Fibroblast of villous mesenchyme (primary cell): ENCODE measurements at regions not wholly inside any gene's neighbourhood (a gene's known extent, or its start where the extent isn't known, plus 50 kb on each side); places are given as distances from the start of the nearest gene placed in this dataset.

Experiments used
- DNase-seq: peaks from one replicate; pipeline ENCODE4 v3.0.0-alpha.2; 2010; ENCODE audit warnings: low read depth
- H3K4me3 ChIP-seq: 2 replicates; pipeline ENCODE4 v1.5.1; 2011; ENCODE audit warnings: low read depth, mild to moderate bottlenecking, low read length
- TF ChIP-seq, protein P1 (sequence below): IDR thresholded peaks from 2 replicates; pipeline ENCODE4 v1.5.1; 2012; ENCODE audit warnings: low read depth, mild to moderate bottlenecking, low read length; ENCODE audit not compliant: insufficient read depth

DNA sequence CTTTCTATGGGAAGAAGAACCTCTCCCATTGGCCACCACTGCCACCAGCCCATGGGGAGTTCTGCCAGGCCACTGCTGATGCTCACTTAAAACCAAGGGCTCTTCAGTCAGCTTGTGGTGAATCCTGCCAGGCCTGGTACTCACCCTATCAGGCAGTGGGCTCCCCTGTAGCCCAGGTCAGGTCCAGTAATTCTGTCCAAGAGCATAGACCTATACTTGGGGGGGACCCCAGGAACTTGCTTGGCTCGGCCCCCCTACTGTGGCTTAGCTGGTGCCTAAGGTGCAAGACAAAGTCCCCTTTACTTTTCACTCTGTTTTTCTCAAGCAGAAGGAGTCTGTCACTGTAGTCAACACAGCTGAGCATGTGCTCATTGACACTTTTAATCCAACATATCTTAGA lies 1012.2 kb downstream of the PCDH19 start:
- no peak overlapping the region for H3K4me3 ChIP-seq
- TF ChIP-seq, protein P1, sequence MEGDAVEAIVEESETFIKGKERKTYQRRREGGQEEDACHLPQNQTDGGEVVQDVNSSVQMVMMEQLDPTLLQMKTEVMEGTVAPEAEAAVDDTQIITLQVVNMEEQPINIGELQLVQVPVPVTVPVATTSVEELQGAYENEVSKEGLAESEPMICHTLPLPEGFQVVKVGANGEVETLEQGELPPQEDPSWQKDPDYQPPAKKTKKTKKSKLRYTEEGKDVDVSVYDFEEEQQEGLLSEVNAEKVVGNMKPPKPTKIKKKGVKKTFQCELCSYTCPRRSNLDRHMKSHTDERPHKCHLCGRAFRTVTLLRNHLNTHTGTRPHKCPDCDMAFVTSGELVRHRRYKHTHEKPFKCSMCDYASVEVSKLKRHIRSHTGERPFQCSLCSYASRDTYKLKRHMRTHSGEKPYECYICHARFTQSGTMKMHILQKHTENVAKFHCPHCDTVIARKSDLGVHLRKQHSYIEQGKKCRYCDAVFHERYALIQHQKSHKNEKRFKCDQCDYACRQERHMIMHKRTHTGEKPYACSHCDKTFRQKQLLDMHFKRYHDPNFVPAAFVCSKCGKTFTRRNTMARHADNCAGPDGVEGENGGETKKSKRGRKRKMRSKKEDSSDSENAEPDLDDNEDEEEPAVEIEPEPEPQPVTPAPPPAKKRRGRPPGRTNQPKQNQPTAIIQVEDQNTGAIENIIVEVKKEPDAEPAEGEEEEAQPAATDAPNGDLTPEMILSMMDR: no peak
- no peak for DNase-seq

DNA sequence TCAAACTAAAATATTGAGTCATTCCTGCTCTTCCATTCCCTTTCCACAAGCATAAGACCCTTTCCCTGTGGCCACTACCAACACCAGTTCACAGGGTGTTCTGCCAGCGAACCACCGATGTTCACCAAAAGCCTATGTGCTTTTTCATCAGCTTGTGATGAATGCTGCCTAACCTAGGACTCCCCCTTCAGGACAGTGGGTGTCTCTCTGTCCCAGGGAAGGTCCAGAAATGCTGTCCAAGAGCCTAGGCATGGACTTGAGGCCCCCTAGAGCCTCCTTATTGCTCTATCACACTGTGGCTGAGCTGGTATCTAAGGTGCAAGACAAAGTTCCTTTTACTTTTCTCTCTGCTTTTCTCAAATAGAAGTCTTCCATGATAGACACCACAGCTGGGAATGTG lies 1015.6 kb downstream of the PCDH19 start:
- DNase-seq: no peak
- TF ChIP-seq, protein P1: no peak
- H3K4me3 ChIP-seq: no peak overlapping the region

DNA sequence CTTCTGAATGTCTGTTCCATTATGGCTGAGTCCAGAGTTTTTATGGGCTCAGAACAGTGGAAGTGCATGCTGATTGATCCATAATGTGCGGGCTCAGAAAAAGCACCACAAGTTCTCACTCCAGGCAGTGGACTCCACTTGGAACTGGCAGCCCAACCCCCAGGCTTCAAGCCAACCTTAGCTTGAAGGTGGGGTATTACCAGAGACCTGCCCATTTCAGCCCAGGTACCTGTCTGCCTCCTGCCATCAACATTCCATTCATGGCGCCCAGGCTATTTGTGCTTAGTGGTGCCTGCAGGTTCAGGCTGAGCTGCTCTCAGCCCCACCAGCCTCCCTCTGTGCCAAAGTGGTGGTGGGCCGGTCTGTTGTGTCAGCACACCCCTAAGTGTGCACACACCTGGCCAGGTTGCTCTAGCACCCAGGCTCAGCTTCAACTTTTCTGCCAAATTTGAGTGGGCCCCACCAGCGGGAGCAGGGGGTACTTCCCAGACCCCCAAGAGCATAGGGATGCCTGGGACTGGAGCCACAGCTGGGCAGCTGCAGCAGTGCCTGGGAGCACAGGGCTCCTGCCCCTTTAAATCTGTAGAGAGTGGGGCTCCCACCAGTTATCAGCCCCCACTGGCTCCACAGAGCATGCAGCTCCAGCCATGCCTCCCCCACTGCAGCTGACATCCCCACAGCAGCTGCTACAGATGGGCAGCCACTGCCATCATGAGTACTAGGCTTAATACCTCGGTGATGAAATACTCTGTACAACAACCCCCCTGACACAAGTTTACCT lies 1025.3 kb downstream of the PCDH19 start:
- H3K4me3 ChIP-seq: no peak overlapping the region
- TF ChIP-seq, protein P1: no peak
- no peak for DNase-seq

DNA sequence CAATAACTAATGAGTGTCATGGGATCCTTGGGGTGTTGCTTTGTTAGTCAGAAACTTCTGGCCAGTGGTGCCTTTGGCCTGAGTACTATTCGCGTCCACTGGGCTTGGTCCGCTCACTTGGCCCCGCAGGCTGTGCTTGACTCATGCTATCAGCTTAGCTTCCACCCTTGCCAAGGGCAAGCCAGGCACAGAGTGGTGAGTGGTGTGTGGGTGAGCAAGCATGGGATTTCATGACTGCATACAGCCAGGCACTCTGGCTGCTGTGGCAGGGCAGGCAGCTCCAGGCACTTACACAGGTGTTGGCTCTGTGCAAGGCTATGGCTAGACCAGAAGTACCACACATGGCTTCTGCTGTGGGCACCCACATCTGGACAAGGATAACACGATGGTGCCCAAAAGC lies 1026.3 kb downstream of the PCDH19 start:
- H3K4me3 ChIP-seq: no peak overlapping the region
- DNase-seq: no peak
- TF ChIP-seq, protein P1: no peak

DNA sequence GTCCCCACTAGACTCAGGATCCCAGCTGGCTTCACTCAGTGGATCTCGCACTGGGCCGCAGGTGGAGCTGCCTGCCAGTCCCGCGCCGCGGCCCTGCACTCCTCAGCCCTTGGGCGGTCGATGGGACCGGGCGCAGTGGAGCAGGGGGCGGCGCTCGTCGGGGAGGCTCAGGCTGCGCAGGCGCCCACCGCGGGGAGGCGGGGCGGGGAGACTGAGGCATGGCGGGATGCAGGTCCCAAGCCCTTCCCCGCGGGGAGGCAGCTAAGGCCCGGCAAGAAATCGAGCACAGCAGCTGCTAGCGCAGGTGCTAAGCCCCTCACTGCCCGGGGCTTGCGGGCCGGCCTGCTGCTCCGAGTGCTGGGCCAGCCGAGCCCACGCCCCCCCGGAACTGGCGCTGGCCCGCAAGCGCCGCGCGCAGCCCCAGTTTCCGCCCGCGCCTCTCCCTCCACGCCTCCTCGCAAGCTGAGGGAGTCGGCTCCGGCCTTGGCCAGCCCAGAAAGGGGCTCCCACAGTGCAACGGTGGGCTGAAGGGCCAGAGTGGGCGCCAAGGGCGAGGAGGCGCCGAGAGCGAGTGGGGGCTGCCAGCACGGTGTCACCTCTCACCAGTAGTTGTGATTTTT lies 1038.0 kb downstream of the PCDH19 start:
- TF ChIP-seq, protein P1: no peak
- H3K4me3 ChIP-seq: peak overlapping the region; percentile 12
- no peak for DNase-seq

DNA sequence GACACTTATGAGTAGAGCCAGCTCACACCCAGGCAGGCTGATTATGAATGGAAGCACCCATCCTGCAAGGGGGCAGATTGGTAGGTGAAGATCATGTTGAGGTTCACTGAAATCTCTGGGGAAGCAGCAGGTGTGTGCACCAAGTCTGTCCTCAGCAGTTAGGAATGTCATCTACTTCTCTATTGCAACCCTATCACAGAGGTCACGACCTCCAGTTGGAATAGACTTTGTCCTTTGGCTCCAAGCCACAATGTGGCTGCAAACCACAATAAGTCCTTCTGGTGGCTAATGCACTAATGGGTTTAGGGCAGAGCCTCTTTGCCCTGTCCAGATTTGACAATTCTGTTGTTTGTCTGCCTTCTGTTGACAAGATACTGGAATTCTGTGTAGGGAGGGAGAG lies 1056.7 kb downstream of the PCDH19 start:
- TF ChIP-seq, protein P1: no peak
- DNase-seq: no peak
- no peak overlapping the region for H3K4me3 ChIP-seq
